ENCODE measurements at regions not wholly inside any gene's neighbourhood (a gene's known extent, or its start where the extent isn't known, plus 50 kb on each side); places are given as distances from the start of the nearest gene placed in this dataset.
A peak's percentile ranks its signal among the peaks of the same experiment; 100 is the strongest.
"Not testable (repeated sequence)": the region's sequence is repeated elsewhere in the genome, so short reads cannot be mapped to it uniquely, and the experiment has no call there.

- H3F3A ChIP-seq (replicated peaks; ENCODE audit: low read depth) = no peaks in the 10 kb centered on the region
- no peaks in the 10 kb centered on the region for H3K79me2 ChIP-seq (replicated peaks; ENCODE audit: insufficient read depth)
- H3K27me3 ChIP-seq (ENCODE audit: insufficient read depth) = no peaks in the 10 kb centered on the region
- no peaks in the 10 kb centered on the region for H3K36me3 ChIP-seq (ENCODE audit: insufficient read depth)
- H3K4me1 Mint-ChIP-seq = no peaks in the 10 kb centered on the region
- no peak overlapping the region for H3K4me3 Mint-ChIP-seq
- no peaks in the 10 kb centered on the region for H3K4me1 ChIP-seq (ENCODE audit: insufficient read depth)
- TF ChIP-seq JUNB (IDR thresholded peaks at IDR 0.05; ENCODE audit: unreplicated experiment) (no peak), STAT1 (IDR thresholded peaks at IDR 0.05; ENCODE audit: unreplicated experiment) (no peak), POLR2AphosphoS5 (IDR thresholded peaks at IDR 0.05; ENCODE audit: low read depth) (no peak), CREB1 (CRISPR knock-in tag; IDR thresholded peaks at IDR 0.05; ENCODE audit: low read depth) (no peak), ZNF462 (CRISPR knock-in tag; IDR thresholded peaks at IDR 0.05) (no peak)
- H3K9me2 ChIP-seq (ENCODE audit: insufficient read depth) = 0 out of 2 replicates have a peak, but pooled peaks cover 7% of the 10 kb centered on the region
- H3K27me3 Mint-ChIP-seq (ENCODE audit: insufficient read depth, low read depth, poor library complexity) = peaks cover 2% of the 10 kb centered on the region
- no peaks in the 10 kb centered on the region for H3K36me3 Mint-ChIP-seq (ENCODE audit: low read depth)
- H3K27ac Mint-ChIP-seq = no peak overlapping the region
- ATAC-seq = no peak
- H3K4me3 ChIP-seq = no peak overlapping the region
- no peaks in the 10 kb centered on the region for H3K9me3 Mint-ChIP-seq
- no peaks in the 10 kb centered on the region for H4K20me1 ChIP-seq (replicated peaks; ENCODE audit: insufficient read depth)
- DNase-seq (ENCODE audit: low spot score) = no peak
- H3K27ac ChIP-seq (ENCODE audit: low read depth) = no peak overlapping the region
- no peak overlapping the region for H2AFZ ChIP-seq
- no peak overlapping the region for H3K4me2 ChIP-seq
These were observed 89.7 kb upstream of the CDYL2 start for GRCh38 chr16:80894091-80894490.

GRCh38 chr16:80893686-80894085 lies 89.3 kb upstream of the CDYL2 start:
- Histone ChIP-seq H3K4me1 (ENCODE audit: insufficient read depth) (no peaks in the 10 kb centered on the region), H3K79me2 (replicated peaks; ENCODE audit: insufficient read depth) (no peaks in the 10 kb centered on the region), H3K9me2 (ENCODE audit: insufficient read depth) (0 out of 2 replicates have a peak, but pooled peaks cover 7% of the 10 kb centered on the region), H3K27ac (ENCODE audit: low read depth) (no peak overlapping the region), H3K4me3 (no peak overlapping the region), H4K20me1 (replicated peaks; ENCODE audit: insufficient read depth) (no peaks in the 10 kb centered on the region), H3K4me2 (no peak overlapping the region), H2AFZ (no peak overlapping the region), H3K27me3 (ENCODE audit: insufficient read depth) (no peaks in the 10 kb centered on the region), H3F3A (replicated peaks; ENCODE audit: low read depth) (no peaks in the 10 kb centered on the region), H3K36me3 (ENCODE audit: insufficient read depth) (no peaks in the 10 kb centered on the region)
- no peaks in the 10 kb centered on the region for H3K36me3 Mint-ChIP-seq (ENCODE audit: low read depth)
- no peaks in the 10 kb centered on the region for H3K4me1 Mint-ChIP-seq
- DNase-seq (ENCODE audit: low spot score) (no peak), ATAC-seq (no peak)
- no peaks in the 10 kb centered on the region for H3K9me3 Mint-ChIP-seq
- peaks cover 2% of the 10 kb centered on the region for H3K27me3 Mint-ChIP-seq (ENCODE audit: insufficient read depth, low read depth, poor library complexity)
- TF ChIP-seq ZNF331 (CRISPR knock-in tag; IDR thresholded peaks at IDR 0.05; ENCODE audit: low read depth) (no peak), POLR2AphosphoS5 (IDR thresholded peaks at IDR 0.05; ENCODE audit: low read depth) (no peak), REST (IDR thresholded peaks at IDR 0.05; ENCODE audit: unreplicated experiment) (no peak), CREB1 (CRISPR knock-in tag; IDR thresholded peaks at IDR 0.05; ENCODE audit: low read depth) (no peak), STAT1 (IDR thresholded peaks at IDR 0.05; ENCODE audit: unreplicated experiment) (no peak)
- H3K4me3 Mint-ChIP-seq = no peak overlapping the region
- no peak overlapping the region for H3K27ac Mint-ChIP-seq

- not testable (repeated sequence) for DNase-seq (ENCODE audit: low spot score); H3K4me1 ChIP-seq (ENCODE audit: insufficient read depth); H3F3A ChIP-seq (replicated peaks; ENCODE audit: low read depth); ATAC-seq; H3K9me3 Mint-ChIP-seq; H3K27me3 Mint-ChIP-seq (ENCODE audit: insufficient read depth, low read depth, poor library complexity); H3K27ac Mint-ChIP-seq; H3K4me1 Mint-ChIP-seq; H3K36me3 ChIP-seq (ENCODE audit: insufficient read depth); H3K27me3 ChIP-seq (ENCODE audit: insufficient read depth); H3K36me3 Mint-ChIP-seq (ENCODE audit: low read depth); H3K4me3 Mint-ChIP-seq; H3K9me2 ChIP-seq (ENCODE audit: insufficient read depth); H3K4me3 ChIP-seq; H3K4me2 ChIP-seq; H3K27ac ChIP-seq (ENCODE audit: low read depth); H3K79me2 ChIP-seq (replicated peaks; ENCODE audit: insufficient read depth); H4K20me1 ChIP-seq (replicated peaks; ENCODE audit: insufficient read depth)
- 0 out of 2 replicates have a peak overlapping the region, but pooled peaks have one; percentile 28 for H2AFZ ChIP-seq
These were observed 88.0 kb upstream of the CDYL2 start for GRCh38 chr16:80892395-80892794.

Measured in GM23338 (cell line).